ENCODE measurements at regions not wholly inside any gene's neighbourhood (a gene's known extent, or its start where the extent isn't known, plus 50 kb on each side); places are given as distances from the start of the nearest gene placed in this dataset.

GRCh38 chr7:116356333-116356965 is 143.1 kb upstream of the CAV2 start:
- H2AFZ ChIP-seq (ENCODE audit: control insufficient read depth, low read length): no peak overlapping the region
- DNase-seq (ENCODE audit: low read depth, low spot score): no peak
- no peaks in the 10 kb centered on the region for H3K27me3 ChIP-seq (ENCODE audit: control insufficient read depth, extremely low read depth, insufficient read depth, low read length)
- FAIRE-seq: peak; percentile 36
- H3K9ac ChIP-seq (ENCODE audit: control insufficient read depth, extremely low read depth, insufficient read depth, low read length): peak overlapping the region; percentile 80
- no peak for TF ChIP-seq CTCF (optimal IDR thresholded peaks at IDR 0.05 in 1 of 3, IDR thresholded peaks at IDR 0.05 in 1 of 3, conservative IDR thresholded peaks at IDR 0.05 in 1 of 3; ENCODE audit: extremely low read depth in 1 of 3, insufficient read depth in 2 of 3, low read length in 3 of 3)
- no peak for TF ChIP-seq EZH2 (IDR thresholded peaks at IDR 0.05; ENCODE audit: low read length)
- dilution Hi-C loops (cut with MboI; ENCODE audit: extremely low pct_ligation_motif_present, low sequenced_read_pairs): no loop called here
- H3K79me2 ChIP-seq (ENCODE audit: control insufficient read depth, insufficient read depth, low read length): no peaks in the 10 kb centered on the region
- H3K4me1 ChIP-seq (ENCODE audit: control insufficient read depth, extremely low read depth, insufficient read depth, low read length): peaks cover 51% of the 10 kb centered on the region
- no peaks in the 10 kb centered on the region for H3K9me1 ChIP-seq (ENCODE audit: control insufficient read depth, extremely low read depth, insufficient read depth, low read length)
- H3K36me3 ChIP-seq (ENCODE audit: control insufficient read depth in 2 of 2, extremely low read depth in 1 of 2, insufficient read depth in 2 of 2, low read length in 2 of 2): no peaks in the 10 kb centered on the region
- peak overlapping the region; percentile 98 for H3K27ac ChIP-seq (ENCODE audit: control insufficient read depth, insufficient read depth, low read length)
- H3K9me3 ChIP-seq (ENCODE audit: control insufficient read depth, low read depth, low read length): peaks cover 3% of the 10 kb centered on the region
- H3K4me3 ChIP-seq (ENCODE audit: control insufficient read depth in 2 of 3, extremely low read depth in 1 of 3, insufficient read depth in 2 of 3, low read depth in 1 of 3, low read length in 3 of 3): peak overlapping the region in 1 of 3 experiments; percentile 53
- H3K4me2 ChIP-seq (ENCODE audit: control insufficient read depth, extremely low read depth, insufficient read depth, low read depth, low read length): peak overlapping the region; percentile 83
- no peaks in the 10 kb centered on the region for H4K20me1 ChIP-seq (ENCODE audit: control insufficient read depth, extremely low read depth, insufficient read depth, low read length)

DNA sequence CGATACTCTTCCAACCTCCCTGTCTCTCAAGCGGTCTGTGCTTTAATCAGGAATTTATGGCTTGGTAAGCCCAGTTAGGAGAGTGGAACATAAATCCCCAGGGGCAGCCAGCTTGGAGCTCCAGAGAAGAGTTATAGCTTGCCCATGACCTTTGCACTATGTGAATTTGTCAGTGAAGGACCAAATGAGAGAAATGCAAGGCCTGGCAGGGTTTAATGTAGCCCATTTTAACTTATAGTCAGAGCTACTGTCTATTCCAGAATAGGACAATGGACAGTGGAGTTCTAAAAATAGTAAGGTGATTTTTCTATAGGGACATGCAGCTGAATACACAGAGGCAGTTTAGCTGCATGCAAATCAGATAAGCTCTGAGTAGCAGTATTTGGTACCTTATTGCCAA is 142.6 kb upstream of the CAV2 start:
- Histone ChIP-seq H3K27me3 (ENCODE audit: control insufficient read depth, extremely low read depth, insufficient read depth, low read length) (no peaks in the 10 kb centered on the region), H3K9ac (ENCODE audit: control insufficient read depth, extremely low read depth, insufficient read depth, low read length) (peak overlapping the region; percentile 35), H3K9me3 (ENCODE audit: control insufficient read depth, low read depth, low read length) (peaks cover 3% of the 10 kb centered on the region), H3K4me2 (ENCODE audit: control insufficient read depth, extremely low read depth, insufficient read depth, low read depth, low read length) (peak overlapping the region; percentile 61), H3K79me2 (ENCODE audit: control insufficient read depth, insufficient read depth, low read length) (no peaks in the 10 kb centered on the region), H3K9me1 (ENCODE audit: control insufficient read depth, extremely low read depth, insufficient read depth, low read length) (no peaks in the 10 kb centered on the region), H3K27ac (ENCODE audit: control insufficient read depth, insufficient read depth, low read length) (peak overlapping the region; percentile 98), H3K4me3 (ENCODE audit: control insufficient read depth in 2 of 3, extremely low read depth in 1 of 3, insufficient read depth in 2 of 3, low read depth in 1 of 3, low read length in 3 of 3) (no peak overlapping the region), H3K4me1 (ENCODE audit: control insufficient read depth, extremely low read depth, insufficient read depth, low read length) (peaks cover 51% of the 10 kb centered on the region), H2AFZ (ENCODE audit: control insufficient read depth, low read length) (no peak overlapping the region), H4K20me1 (ENCODE audit: control insufficient read depth, extremely low read depth, insufficient read depth, low read length) (no peaks in the 10 kb centered on the region), H3K36me3 (ENCODE audit: control insufficient read depth in 2 of 2, extremely low read depth in 1 of 2, insufficient read depth in 2 of 2, low read length in 2 of 2) (no peaks in the 10 kb centered on the region)
- TF ChIP-seq CTCF (optimal IDR thresholded peaks at IDR 0.05 in 1 of 3, IDR thresholded peaks at IDR 0.05 in 1 of 3, conservative IDR thresholded peaks at IDR 0.05 in 1 of 3; ENCODE audit: extremely low read depth in 1 of 3, insufficient read depth in 2 of 3, low read length in 3 of 3) (no peak), EZH2 (IDR thresholded peaks at IDR 0.05; ENCODE audit: low read length) (no peak)
- FAIRE-seq (no peak), DNase-seq (ENCODE audit: low read depth, low spot score) (no peak)
- dilution Hi-C loops (cut with MboI; ENCODE audit: extremely low pct_ligation_motif_present, low sequenced_read_pairs): no loop called here
